ENCODE measurements at regions not wholly inside any gene's neighbourhood (a gene's known extent, or its start where the extent isn't known, plus 50 kb on each side); places are given as distances from the start of the nearest gene placed in this dataset.

DNA sequence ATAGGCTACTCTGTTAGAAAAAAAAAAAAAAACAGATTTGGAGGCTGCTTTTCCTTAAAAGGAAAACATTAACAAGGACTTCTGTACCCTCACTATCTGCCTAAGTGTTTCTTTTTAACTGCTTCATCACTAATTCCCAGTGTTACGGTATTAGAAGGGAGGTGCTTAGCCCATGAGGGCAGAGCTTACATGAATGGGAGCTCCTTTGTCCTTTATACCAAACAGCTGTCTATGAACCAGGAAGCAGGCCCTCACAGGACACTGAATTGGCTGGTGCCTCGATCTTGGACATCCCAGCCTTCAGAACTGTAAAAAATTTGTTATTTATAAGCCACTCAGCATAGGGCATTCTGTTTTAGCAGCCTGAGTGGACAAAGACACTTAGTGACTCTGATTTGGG lies 215.6 kb upstream of the NRSN1 start:
- Histone ChIP-seq H3K9ac (ENCODE audit: low read depth in 1 of 2, low read length in 2 of 2) (no peak overlapping the region), H3K4me3 (ENCODE audit: low read depth in 1 of 3, low read length in 3 of 3) (no peak overlapping the region), H3K27ac (ENCODE audit: low read depth in 1 of 2, low read length in 2 of 2) (no peak overlapping the region), H3K27me3 (ENCODE audit: control insufficient read depth in 4 of 4, insufficient read depth in 4 of 4, low read length in 3 of 4) (no peaks in the 10 kb centered on the region), H3K4me1 (ENCODE audit: control insufficient read depth in 4 of 4, insufficient read depth in 4 of 4, low read length in 3 of 4) (no peaks in the 10 kb centered on the region), H3K9me3 (ENCODE audit: control insufficient read depth in 4 of 4, low read length in 3 of 4) (peaks cover 0 to 2% (median under 1%) of the 10 kb centered on the region in 4 donors), H3K36me3 (ENCODE audit: control insufficient read depth in 4 of 4, insufficient read depth in 3 of 4, low read depth in 1 of 4, low read length in 3 of 4) (no peaks in the 10 kb centered on the region)
- TF ChIP-seq, protein P1, sequence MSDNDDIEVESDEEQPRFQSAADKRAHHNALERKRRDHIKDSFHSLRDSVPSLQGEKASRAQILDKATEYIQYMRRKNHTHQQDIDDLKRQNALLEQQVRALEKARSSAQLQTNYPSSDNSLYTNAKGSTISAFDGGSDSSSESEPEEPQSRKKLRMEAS (IDR thresholded peaks at IDR 0.05), result no peak
- TF ChIP-seq, protein P2, sequence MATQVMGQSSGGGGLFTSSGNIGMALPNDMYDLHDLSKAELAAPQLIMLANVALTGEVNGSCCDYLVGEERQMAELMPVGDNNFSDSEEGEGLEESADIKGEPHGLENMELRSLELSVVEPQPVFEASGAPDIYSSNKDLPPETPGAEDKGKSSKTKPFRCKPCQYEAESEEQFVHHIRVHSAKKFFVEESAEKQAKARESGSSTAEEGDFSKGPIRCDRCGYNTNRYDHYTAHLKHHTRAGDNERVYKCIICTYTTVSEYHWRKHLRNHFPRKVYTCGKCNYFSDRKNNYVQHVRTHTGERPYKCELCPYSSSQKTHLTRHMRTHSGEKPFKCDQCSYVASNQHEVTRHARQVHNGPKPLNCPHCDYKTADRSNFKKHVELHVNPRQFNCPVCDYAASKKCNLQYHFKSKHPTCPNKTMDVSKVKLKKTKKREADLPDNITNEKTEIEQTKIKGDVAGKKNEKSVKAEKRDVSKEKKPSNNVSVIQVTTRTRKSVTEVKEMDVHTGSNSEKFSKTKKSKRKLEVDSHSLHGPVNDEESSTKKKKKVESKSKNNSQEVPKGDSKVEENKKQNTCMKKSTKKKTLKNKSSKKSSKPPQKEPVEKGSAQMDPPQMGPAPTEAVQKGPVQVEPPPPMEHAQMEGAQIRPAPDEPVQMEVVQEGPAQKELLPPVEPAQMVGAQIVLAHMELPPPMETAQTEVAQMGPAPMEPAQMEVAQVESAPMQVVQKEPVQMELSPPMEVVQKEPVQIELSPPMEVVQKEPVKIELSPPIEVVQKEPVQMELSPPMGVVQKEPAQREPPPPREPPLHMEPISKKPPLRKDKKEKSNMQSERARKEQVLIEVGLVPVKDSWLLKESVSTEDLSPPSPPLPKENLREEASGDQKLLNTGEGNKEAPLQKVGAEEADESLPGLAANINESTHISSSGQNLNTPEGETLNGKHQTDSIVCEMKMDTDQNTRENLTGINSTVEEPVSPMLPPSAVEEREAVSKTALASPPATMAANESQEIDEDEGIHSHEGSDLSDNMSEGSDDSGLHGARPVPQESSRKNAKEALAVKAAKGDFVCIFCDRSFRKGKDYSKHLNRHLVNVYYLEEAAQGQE (IDR thresholded peaks at IDR 0.05), result no peak
- TF ChIP-seq RAD21 (IDR thresholded peaks at IDR 0.05) (no peak), SP1 (IDR thresholded peaks at IDR 0.05) (no peak), EGR1 (IDR thresholded peaks at IDR 0.05; ENCODE audit: low read depth in 2 of 2) (no peak), NR2F2 (IDR thresholded peaks at IDR 0.05) (no peak), RXRA (IDR thresholded peaks at IDR 0.05) (no peak), FOXA1 (IDR thresholded peaks at IDR 0.05) (no peak), YY1 (IDR thresholded peaks at IDR 0.05) (no peak), TAF1 (conservative IDR thresholded peaks at IDR 0.05) (no peak)
- TF ChIP-seq, protein P3, sequence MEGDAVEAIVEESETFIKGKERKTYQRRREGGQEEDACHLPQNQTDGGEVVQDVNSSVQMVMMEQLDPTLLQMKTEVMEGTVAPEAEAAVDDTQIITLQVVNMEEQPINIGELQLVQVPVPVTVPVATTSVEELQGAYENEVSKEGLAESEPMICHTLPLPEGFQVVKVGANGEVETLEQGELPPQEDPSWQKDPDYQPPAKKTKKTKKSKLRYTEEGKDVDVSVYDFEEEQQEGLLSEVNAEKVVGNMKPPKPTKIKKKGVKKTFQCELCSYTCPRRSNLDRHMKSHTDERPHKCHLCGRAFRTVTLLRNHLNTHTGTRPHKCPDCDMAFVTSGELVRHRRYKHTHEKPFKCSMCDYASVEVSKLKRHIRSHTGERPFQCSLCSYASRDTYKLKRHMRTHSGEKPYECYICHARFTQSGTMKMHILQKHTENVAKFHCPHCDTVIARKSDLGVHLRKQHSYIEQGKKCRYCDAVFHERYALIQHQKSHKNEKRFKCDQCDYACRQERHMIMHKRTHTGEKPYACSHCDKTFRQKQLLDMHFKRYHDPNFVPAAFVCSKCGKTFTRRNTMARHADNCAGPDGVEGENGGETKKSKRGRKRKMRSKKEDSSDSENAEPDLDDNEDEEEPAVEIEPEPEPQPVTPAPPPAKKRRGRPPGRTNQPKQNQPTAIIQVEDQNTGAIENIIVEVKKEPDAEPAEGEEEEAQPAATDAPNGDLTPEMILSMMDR (IDR thresholded peaks at IDR 0.05; ENCODE audit: low read depth, low read length, missing input control), result no peak
- WGBS, result 59% methylated on average over 2 of the region's 2 CpGs
- no peak for DNase-seq (ENCODE audit: low spot score)

DNA sequence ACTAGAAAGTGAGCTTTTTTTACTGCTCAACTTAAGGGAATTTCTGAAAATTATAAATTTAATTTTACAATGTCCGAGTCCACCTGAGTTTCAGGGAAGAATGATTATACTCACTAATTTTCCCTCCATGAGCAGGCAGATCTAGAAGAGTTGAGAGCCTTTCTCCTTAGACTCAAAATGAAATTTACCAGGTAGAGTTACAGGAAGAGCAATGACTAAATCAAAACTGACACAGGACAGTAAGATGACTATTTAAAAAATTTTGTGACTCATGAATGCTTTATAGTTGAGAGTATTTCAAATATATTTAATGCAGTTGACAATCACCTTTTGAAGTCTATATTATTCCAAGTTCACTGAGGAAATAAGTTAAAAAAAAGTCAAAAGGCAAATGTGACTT lies 198.1 kb upstream of the NRSN1 start:
- Histone ChIP-seq H3K27me3 (ENCODE audit: control insufficient read depth in 4 of 4, insufficient read depth in 4 of 4, low read length in 3 of 4) (peaks cover 0 to 5% (median 0%) of the 10 kb centered on the region in 4 donors), H3K4me3 (ENCODE audit: low read depth in 1 of 3, low read length in 3 of 3) (no peak overlapping the region), H3K4me1 (ENCODE audit: control insufficient read depth in 4 of 4, insufficient read depth in 4 of 4, low read length in 3 of 4) (no peaks in the 10 kb centered on the region), H3K9ac (ENCODE audit: low read depth in 1 of 2, low read length in 2 of 2) (no peak overlapping the region), H3K9me3 (ENCODE audit: control insufficient read depth in 4 of 4, low read length in 3 of 4) (no peaks in the 10 kb centered on the region), H3K27ac (ENCODE audit: low read depth in 1 of 2, low read length in 2 of 2) (no peak overlapping the region), H3K36me3 (ENCODE audit: control insufficient read depth in 4 of 4, insufficient read depth in 3 of 4, low read depth in 1 of 4, low read length in 3 of 4) (no peaks in the 10 kb centered on the region)
- TF ChIP-seq TAF1 (conservative IDR thresholded peaks at IDR 0.05) (no peak), SP1 (IDR thresholded peaks at IDR 0.05) (no peak), GABPA (IDR thresholded peaks at IDR 0.05 in 1 of 2, conservative IDR thresholded peaks at IDR 0.05 in 1 of 2) (no peak), RXRA (IDR thresholded peaks at IDR 0.05) (no peak), RAD21 (IDR thresholded peaks at IDR 0.05) (no peak), FOXA2 (IDR thresholded peaks at IDR 0.05) (no peak), EGR1 (IDR thresholded peaks at IDR 0.05; ENCODE audit: low read depth in 2 of 2) (no peak), HNF4G (IDR thresholded peaks at IDR 0.05) (no peak)
- TF ChIP-seq, protein P1 (IDR thresholded peaks at IDR 0.05), result no peak
- TF ChIP-seq, protein P3 (IDR thresholded peaks at IDR 0.05; ENCODE audit: low read depth, low read length, missing input control), result no peak
- TF ChIP-seq, protein P2 (IDR thresholded peaks at IDR 0.05), result no peak
- TF ChIP-seq, protein P4, sequence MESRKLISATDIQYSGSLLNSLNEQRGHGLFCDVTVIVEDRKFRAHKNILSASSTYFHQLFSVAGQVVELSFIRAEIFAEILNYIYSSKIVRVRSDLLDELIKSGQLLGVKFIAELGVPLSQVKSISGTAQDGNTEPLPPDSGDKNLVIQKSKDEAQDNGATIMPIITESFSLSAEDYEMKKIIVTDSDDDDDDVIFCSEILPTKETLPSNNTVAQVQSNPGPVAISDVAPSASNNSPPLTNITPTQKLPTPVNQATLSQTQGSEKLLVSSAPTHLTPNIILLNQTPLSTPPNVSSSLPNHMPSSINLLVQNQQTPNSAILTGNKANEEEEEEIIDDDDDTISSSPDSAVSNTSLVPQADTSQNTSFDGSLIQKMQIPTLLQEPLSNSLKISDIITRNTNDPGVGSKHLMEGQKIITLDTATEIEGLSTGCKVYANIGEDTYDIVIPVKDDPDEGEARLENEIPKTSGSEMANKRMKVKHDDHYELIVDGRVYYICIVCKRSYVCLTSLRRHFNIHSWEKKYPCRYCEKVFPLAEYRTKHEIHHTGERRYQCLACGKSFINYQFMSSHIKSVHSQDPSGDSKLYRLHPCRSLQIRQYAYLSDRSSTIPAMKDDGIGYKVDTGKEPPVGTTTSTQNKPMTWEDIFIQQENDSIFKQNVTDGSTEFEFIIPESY (IDR thresholded peaks at IDR 0.05), result no peak
- no peak for DNase-seq (ENCODE audit: low spot score)
- WGBS, result 95% methylated on average over 1 of the region's 1 CpG
